Right lobe of liver (tissue), 6 donors: ENCODE measurements at regions not wholly inside any gene's neighbourhood (a gene's known extent, or its start where the extent isn't known, plus 50 kb on each side); places are given as distances from the start of the nearest gene placed in this dataset.
"Not testable (repeated sequence)": the region's sequence is repeated elsewhere in the genome, so short reads cannot be mapped to it uniquely, and the experiment has no call there.

Experiments
- ATAC-seq, 4 donors: fragments of 200-7000 bp; cut with Tn5 transposase; one replicate each; pipeline ENCODE4 v1.9.1; 2020; ENCODE audit warnings: mild to moderate bottlenecking in 4 of 4, moderate library complexity in 4 of 4
- DNase-seq, 3 donors: peaks; one replicate each; pipeline ENCODE4 v3.0.0-alpha.2; 2020
- H3K27ac ChIP-seq, 3 donors: fragments of 200-600 bp; one replicate each; pipeline ENCODE4 v1.8.0; 2022
- H3K27me3 ChIP-seq, 2 donors: fragments of 200-600 bp; one replicate each; pipeline ENCODE4 v1.8.0; 2022
- H3K36me3 ChIP-seq, 4 donors: fragments of 200-600 bp; sonication (generic) in 1 of 4; one replicate each; pipeline versions ENCODE4 v1.5.1 to v1.8.0; 2017 to 2022; ENCODE audit warnings: control low read depth in 1 of 4
- H3K4me1 ChIP-seq, 4 donors: fragments of 200-600 bp; sonication (generic) in 1 of 4; one replicate each; pipeline versions ENCODE4 v1.5.1 to v1.8.0; 2017 to 2022; ENCODE audit warnings: control low read depth in 1 of 4
- H3K4me3 ChIP-seq, 3 donors: fragments of 200-600 bp; one replicate each; pipeline ENCODE4 v1.8.0; 2022
- H3K9me3 ChIP-seq, 4 donors: fragments of 200-600 bp; sonication (generic) in 1 of 4; one replicate each; pipeline versions ENCODE4 v1.5.1 to v1.8.0; 2017 to 2022; ENCODE audit warnings: control low read depth in 1 of 4
- POLR2A ChIP-seq: fragments of 450-650 bp; IDR thresholded peaks from one replicate; pipeline ENCODE4 v1.6.1; 2017; ENCODE audit warnings: antibody characterized with exemption, mild to moderate bottlenecking
- WGBS: methylation state at CpG from one replicate; pipeline ENCODE4 v1.1.6; 2018; ENCODE audit warnings: low coverage, low lambda C conversion rate; ENCODE audit not compliant: insufficient coverage; ENCODE audit errors: missing lambda C conversion rate; 5-methylcytosine and 5-hydroxymethylcytosine counted together
- intact Hi-C, 2 donors: fragments of 100-400 bp; cut with DNase I; formaldehyde crosslinking; loops; one replicate each; pipeline versions ENCODE4 v1.11.2 to v1.14.1; 2022
- TF ChIP-seq, protein P1 (sequence below), 4 donors: fragments of 200-600 bp in 3 of 4; fragments of 450-650 bp in 1 of 4; IDR thresholded peaks; one replicate each; pipeline versions ENCODE4 v1.5.1 to v1.8.0; 2016 to 2022; ENCODE audit warnings: antibody characterized with exemption in 4 of 4, mild to moderate bottlenecking in 2 of 4
- donor health status: DM: no; HTN: yes; CAD: no.
- donor health status: DM: no; HTN: no; CAD: no.
- donor health status: DM: no; HTN: no; CAD: no.
- donor health status: DM: no; HTN: yes; CAD: no.
- donor health status: DM: no; HTN: yes; CAD: no.

DNA sequence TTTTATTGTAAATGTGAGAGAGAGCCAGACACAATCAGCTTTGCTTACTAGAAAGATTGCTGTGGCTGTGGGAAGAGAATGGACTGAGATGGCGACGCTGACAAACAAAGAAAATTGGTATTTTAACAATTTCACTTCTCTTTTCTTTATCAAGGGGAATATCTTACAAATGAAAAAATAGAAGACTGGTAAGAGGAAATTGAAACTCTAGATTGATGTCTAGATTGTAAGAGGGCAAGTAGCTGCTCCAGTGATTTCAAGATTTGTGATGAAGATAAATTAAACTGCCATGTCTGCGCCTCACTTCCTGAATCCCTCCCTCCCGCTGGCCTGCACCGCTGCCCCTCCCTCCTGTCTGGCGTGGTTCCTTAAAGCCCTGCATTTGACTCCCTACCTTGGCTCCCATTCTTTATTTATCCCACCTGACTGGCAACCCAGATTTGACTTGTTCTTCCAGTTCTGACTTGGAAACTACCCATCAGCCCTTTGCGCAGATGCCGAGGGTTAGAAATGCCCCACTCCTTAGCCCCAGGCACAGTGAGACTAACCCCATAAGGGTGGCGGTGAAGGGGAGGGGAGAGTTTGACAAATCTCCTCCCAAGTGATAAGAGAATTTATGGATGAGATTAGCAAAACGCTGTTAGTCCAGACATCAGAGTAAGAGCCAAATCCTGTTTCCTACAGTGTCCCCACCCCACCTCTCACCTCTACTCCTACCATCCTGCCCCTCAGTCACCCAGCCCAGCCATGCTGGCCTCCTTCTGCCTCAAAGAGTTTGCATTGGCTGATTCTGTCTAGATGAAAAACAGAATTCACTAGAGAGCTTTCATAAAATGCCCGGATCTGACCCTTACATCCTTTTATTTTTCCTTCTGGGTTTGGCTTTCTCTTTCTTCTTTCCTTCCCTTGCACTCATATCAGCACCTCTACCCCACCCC is 125.3 kb upstream of the ATF7IP start:
- ATAC-seq (peak in 2 of 4 donors; percentile 5 to 7), DNase-seq (no peak)
- TF ChIP-seq, protein P1, sequence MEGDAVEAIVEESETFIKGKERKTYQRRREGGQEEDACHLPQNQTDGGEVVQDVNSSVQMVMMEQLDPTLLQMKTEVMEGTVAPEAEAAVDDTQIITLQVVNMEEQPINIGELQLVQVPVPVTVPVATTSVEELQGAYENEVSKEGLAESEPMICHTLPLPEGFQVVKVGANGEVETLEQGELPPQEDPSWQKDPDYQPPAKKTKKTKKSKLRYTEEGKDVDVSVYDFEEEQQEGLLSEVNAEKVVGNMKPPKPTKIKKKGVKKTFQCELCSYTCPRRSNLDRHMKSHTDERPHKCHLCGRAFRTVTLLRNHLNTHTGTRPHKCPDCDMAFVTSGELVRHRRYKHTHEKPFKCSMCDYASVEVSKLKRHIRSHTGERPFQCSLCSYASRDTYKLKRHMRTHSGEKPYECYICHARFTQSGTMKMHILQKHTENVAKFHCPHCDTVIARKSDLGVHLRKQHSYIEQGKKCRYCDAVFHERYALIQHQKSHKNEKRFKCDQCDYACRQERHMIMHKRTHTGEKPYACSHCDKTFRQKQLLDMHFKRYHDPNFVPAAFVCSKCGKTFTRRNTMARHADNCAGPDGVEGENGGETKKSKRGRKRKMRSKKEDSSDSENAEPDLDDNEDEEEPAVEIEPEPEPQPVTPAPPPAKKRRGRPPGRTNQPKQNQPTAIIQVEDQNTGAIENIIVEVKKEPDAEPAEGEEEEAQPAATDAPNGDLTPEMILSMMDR (IDR thresholded peaks at IDR 0.05), result no peak
- no peak for TF ChIP-seq POLR2A
- intact Hi-C loops, result no loop called here
- peaks cover 0 to 21% (median 5%) of the 10 kb centered on the region in 4 donors for H3K4me1 ChIP-seq
- WGBS, result 62% methylated on average over 11 of the region's 11 CpGs
- H3K4me3 ChIP-seq, result no peak overlapping the region
- H3K27ac ChIP-seq, result peak overlapping the region; percentile 0 to 25 (median 20)
- H3K36me3 ChIP-seq, result no peaks in the 10 kb centered on the region
- no peaks in the 10 kb centered on the region for H3K27me3 ChIP-seq
- H3K9me3 ChIP-seq, result no peaks in the 10 kb centered on the region

DNA sequence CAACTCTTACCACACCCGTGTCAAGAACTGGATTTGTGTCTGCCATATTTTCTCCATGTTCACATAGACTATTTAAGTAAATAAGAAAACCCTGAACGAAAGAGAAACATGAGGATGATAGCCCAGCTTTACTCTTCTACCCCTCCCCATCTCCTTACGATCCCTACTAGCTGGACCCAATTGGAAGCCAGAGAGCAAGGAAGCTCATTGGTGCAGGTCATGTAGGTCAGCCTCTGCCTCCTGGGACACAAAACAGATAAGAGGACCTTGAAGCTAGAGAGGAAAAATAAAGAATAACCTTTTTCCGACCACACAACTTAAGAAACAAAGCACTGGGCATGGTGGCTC is 124.6 kb upstream of the ATF7IP start:
- Histone ChIP-seq H3K9me3 (no peaks in the 10 kb centered on the region), H3K4me1 (peaks cover 0 to 27% (median 5%) of the 10 kb centered on the region in 4 donors), H3K4me3 (no peak overlapping the region), H3K27ac (no peak overlapping the region), H3K36me3 (no peaks in the 10 kb centered on the region), H3K27me3 (no peaks in the 10 kb centered on the region)
- WGBS, result 70% methylated on average over 4 of the region's 4 CpGs
- intact Hi-C loops, result no loop called here
- no peak for ATAC-seq
- no peak for DNase-seq
- TF ChIP-seq POLR2A, result no peak

- H3K27me3 ChIP-seq, intact Hi-C loops, H3K27ac ChIP-seq, H3K36me3 ChIP-seq, H3K9me3 ChIP-seq, DNase-seq, ATAC-seq, H3K4me3 ChIP-seq: not testable (repeated sequence)
- WGBS, result 88% methylated on average over 3 of the region's 6 CpGs
- H3K4me1 ChIP-seq, result peaks cover 0 to 27% (median 5%) of the 10 kb centered on the region in 4 donors
Measured at GRCh38 chr12:14242825-14243224, 122.7 kb upstream of the ATF7IP start.

GRCh38 chr12:14243941-14244340 is 121.5 kb upstream of the ATF7IP start:
- ATAC-seq (no peak), DNase-seq (no peak)
- 96% methylated on average over 2 of the region's 2 CpGs for WGBS
- H3K4me1 ChIP-seq, result peaks cover 0 to 24% (median 2%) of the 10 kb centered on the region in 4 donors
- H3K27ac ChIP-seq, result no peak overlapping the region
- no peak overlapping the region for H3K4me3 ChIP-seq
- H3K27me3 ChIP-seq, result no peaks in the 10 kb centered on the region
- no peaks in the 10 kb centered on the region for H3K36me3 ChIP-seq
- intact Hi-C loops, result no loop called here
- TF ChIP-seq, protein P1 (IDR thresholded peaks at IDR 0.05), result no peak
- no peak for TF ChIP-seq POLR2A
- H3K9me3 ChIP-seq, result no peaks in the 10 kb centered on the region

DNA sequence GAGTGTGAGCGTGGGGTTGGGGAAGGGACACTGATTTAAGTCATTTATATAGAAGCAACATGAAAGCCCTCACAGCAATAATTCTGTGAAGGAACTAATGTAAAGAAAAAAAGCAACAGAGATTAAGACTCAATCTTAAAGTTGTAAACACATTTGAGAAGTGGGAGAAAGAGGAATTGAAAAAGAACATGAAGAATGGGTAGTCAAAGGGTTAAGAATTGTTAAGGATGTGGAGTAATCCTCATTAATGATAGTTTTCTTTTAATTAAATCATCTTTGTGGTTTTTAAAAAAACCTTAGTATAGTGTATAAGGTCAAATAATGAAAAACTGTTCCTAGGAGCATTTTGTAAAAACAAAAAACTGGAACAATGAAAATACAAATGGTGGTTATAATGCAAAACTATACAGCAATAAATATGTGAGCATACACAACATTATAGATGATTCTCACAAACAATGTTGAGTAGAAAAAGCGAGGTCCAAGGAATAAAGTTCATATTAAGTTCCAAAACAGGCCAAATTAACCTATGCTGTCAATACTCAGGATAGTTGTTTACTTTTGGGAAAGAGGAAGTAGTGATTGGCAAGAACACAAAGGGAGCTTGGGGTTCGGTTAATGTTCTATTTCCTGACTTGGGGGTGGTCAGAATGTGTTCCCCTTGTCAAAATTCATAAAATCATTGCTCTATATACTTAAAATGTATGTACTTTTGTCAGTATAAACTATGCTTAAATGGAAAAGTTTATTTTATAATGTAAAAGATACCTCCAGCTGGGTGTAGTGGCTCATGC is 120.4 kb upstream of the ATF7IP start:
- ATAC-seq (peak in 2 of 4 donors; percentile 68 to 75), DNase-seq (no peak)
- 35% methylated on average over 3 of the region's 3 CpGs for WGBS
- Histone ChIP-seq H3K36me3 (no peaks in the 10 kb centered on the region), H3K27ac (no peak overlapping the region), H3K4me3 (no peak overlapping the region), H3K9me3 (no peaks in the 10 kb centered on the region), H3K4me1 (peaks cover 0 to 26% (median 3%) of the 10 kb centered on the region in 4 donors), H3K27me3 (no peaks in the 10 kb centered on the region)
- intact Hi-C loops, result no loop called here
- TF ChIP-seq, protein P1 (IDR thresholded peaks at IDR 0.05), result no peak
- no peak for TF ChIP-seq POLR2A
